ENCODE measurements at regions not wholly inside any gene's neighbourhood (a gene's known extent, or its start where the extent isn't known, plus 50 kb on each side); places are given as distances from the start of the nearest gene placed in this dataset.

- no peak for DNase-seq
Measured at GRCh38 chr12:46452061-46452615, 79.6 kb upstream of the SLC38A2 start.

GRCh38 chr12:46451276-46452021, 78.9 kb upstream of the SLC38A2 start:
- no peak for DNase-seq

- DNase-seq: peak in 2 of 58 donors; percentile 4 to 14
Measured at GRCh38 chr12:46450279-46450748, 77.7 kb upstream of the SLC38A2 start.

DNA sequence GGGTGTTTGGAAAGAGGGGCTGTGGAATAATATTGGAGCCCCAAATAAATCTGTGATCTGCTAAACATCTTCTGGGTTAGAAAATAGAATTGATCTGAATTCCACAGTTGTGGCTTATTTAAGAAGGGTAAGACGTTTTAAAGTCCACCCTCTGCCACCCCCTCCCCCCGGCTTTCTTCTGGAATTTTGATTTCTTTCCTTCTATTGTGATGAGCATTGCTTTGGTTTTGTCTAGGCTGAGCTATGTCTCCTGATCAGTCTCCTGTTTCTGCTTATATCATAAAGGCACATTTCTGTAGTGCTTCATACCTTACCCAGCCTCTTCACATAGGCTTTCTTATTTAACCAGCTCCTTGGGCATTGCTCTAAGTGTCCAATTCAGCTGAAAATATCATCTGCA, 77.3 kb upstream of the SLC38A2 start:
- no peak for DNase-seq

- DNase-seq: no peak
Measured at GRCh38 chr12:46449316-46449715, 76.7 kb upstream of the SLC38A2 start.

DNA sequence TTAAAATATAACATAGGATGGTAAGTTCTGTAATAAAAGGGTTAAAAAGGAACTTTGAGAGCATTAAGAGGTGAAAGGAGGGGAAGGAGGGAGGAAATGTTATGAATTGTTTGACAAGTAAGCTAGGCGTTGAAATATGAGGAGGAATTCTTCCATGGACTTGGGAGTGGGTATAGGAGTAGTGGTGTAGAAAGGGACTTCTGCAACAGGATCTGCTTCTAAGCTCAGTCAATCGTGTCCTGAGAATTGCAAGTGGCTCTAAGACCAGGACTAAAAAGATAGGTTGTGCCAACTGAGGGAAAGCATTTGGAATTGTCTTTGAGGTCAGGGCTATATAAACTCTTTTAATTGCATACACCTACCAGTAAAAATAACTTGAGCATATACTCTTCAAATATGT, 74.1 kb upstream of the SLC38A2 start:
- no peak for DNase-seq

DNA sequence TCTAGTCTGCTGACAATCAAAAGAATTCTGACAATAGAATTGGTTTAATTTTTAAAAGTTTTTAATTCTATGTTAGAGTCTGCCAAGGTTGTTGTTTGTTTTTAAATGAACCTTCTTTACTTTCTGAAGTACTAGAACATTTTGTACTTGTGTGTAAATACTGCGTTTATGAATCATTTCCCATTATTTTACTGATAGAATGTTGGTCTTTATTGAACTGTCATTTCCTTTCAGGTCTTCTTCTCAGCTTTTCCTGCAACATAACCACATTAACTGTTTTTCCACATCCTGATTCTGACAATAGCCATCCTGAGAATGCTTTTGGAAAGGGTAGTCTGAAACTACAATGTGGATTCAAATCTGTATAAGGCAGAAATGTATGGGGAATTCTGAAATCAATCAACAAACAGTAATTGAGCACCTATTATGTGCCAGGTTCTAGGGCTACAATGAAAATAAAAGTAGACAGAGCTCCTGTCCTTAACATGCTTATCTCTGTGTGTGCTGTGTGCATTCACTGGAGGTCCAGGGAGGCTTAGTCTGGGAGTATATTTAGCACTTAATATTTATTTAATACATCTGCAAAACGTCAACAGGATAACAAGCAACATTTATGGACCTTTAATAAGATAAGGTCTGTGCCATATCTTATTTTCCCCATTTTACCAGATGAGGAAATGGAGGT, 73.1 kb upstream of the SLC38A2 start:
- no peak for DNase-seq

DNA sequence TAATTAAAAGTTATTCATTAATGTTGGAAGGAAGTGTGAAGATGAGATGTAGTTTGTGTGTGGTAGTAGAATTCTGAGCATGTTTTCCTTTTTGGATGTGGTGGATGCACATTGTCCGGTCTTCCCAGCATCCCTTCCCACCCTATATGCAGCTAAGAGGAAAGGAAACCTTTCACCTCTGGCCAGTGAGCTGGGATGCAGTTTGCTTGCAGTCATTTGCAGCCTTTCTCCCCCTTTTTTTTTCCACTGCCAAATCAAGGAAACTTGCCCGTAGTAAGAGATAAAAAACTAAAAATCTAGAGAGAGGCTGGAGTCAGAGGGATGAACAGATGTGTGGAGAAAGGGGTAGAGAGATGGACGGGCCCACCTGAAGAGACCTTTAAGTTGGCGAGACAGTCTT, 72.5 kb upstream of the SLC38A2 start:
- no peak for DNase-seq

DNA sequence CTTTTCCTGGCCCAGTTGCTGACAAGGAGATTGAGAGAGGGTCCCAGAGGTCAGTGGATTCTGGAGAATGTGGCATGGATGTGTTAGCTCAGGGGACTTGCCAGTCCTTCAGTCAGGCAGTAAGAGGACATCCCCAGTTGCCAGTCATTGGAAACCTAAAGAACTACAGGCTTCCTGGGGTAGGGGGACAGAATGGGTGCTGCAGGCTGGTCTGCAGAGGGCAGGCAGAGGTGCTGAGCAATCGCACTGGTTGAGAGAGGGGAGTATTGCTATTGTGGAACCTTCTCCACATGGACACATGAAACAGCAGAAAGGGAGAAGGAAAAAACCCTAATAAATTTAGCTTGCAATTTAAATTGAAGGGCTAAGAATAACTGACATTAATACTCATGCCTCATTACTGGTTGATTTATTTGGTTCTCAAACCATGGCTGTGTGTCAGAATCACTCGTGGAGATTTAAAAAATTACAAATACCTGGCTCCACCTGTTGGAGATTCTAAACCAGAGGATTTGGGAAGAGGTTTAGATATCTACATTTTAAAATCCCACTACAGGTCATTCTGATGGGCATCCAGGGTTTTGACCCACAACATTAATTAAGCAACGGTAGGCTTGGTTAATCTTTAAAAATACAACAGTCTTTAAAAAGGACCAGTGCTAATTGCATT, 71.2 kb upstream of the SLC38A2 start:
- DNase-seq: no peak

- DNase-seq: no peak
Measured at GRCh38 chr12:46442738-46443137, 70.2 kb upstream of the SLC38A2 start.

DNA sequence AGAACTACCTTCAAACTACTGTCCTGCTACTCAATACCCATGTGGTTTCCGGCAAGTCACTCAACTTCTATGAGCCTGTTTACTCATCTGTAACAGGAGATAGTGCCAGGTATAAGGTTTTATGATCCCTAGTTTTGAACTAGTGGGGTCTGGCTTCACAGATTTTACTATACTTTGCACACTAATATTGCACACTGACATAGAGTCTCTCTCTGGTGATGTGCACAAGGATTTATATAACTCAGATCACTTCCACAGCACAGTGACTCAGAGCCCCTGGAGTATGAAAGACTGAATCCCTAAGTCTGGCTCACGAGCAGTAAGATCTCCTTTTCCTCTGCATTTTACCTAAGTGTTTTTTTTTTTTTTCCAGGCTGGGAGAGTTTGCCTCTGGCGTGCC, 69.7 kb upstream of the SLC38A2 start:
- DNase-seq: no peak

- DNase-seq: no peak
Measured at GRCh38 chr12:46439793-46440511, 67.4 kb upstream of the SLC38A2 start.

DNA sequence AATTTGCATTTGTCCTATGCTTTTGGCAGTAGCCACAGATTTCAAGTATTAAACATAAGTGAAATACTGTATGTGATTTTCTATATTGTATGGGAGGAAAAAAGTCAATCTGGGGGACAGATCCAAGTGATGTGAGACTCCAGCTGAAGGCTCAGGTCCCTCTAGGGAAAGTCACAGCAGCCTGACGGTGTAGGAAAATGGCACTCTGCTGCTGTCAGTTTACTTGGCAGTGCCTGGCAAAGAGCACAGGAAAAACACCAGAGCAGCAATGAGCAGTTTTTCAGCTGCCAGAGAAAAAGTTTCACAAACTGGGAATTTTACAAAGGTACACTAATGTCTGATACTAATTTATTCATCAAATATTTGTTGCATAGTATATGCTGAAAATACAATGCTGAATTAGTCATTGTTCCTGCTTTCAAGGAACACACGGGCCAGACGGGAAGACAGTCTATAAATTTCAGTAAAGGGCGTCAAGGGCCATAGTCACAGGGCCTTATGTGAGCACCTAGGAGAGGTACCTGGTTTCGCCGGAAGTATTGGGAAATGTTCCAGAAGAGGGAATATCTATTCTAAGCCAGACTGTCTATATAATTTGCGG, 66.2 kb upstream of the SLC38A2 start:
- DNase-seq: no peak

DNA sequence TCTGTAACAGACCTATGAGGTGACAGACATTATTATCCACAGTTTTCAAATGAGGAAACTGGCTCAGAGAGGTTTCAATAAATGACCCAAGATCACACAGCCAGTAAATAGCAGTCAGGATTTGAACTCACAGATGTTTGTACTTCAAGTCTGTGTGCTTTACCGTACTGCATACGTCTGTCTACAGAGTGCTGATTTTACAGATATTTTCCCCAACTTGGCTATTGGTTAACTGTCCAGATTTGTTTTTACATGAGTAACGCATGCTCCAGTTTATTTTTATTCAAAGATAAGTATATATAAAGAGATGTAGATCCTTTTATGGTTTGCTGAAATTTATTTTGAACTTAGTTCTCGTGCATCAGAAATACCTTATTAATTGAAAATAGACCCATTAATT, 65.7 kb upstream of the SLC38A2 start:
- no peak for DNase-seq

DNA sequence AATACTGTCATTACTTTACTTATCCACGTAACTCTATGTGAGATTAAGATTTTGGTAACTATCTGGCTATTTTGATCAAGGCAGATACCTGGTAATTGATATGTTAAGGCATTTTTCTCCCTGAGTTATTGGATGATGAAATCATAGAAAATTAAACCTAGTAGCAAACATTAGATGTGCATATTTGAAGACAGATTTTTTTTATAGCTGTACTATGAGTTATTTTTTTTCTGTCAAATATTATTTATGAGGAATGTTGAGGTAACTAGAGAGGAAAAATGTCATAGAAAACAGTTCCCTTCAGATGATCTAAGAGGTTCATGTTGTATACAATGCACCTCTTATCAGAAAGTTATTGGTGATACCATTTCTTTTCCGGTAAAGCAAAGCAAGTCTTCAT, 64.9 kb upstream of the SLC38A2 start:
- DNase-seq: no peak

- no peak for DNase-seq
Measured at GRCh38 chr12:46436747-46437146, 64.2 kb upstream of the SLC38A2 start.

DNA sequence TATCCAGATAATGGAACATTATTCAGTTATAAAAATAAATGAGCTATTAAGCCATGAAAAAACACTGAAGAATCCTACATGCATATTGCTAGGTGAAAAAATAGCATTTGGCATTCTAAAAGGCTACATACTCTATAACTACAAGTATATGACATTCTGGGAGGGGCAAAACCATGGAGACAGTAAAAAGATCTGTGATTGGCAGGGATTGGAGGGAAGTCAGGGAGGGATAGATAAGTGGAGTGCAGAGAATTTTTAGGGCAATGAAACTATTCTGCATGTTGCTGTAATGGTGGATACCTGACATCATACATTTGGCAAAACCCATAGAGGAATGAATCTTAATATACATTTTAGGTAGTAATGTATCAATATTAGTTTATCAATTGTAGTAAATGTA, 63.1 kb upstream of the SLC38A2 start:
- no peak for DNase-seq

- no peak for DNase-seq
Measured at GRCh38 chr12:46435029-46435428, 62.5 kb upstream of the SLC38A2 start.

- DNase-seq: no peak
Measured at GRCh38 chr12:46433829-46434228, 61.3 kb upstream of the SLC38A2 start.

GRCh38 chr12:46432325-46432724, 59.8 kb upstream of the SLC38A2 start:
- DNase-seq: no peak

GRCh38 chr12:46430340-46430948, 57.9 kb upstream of the SLC38A2 start:
- no peak for DNase-seq

Data from anterior cingulate cortex (tissue), 58 donors.